ENCODE measurements at regions not wholly inside any gene's neighbourhood (a gene's known extent, or its start where the extent isn't known, plus 50 kb on each side); places are given as distances from the start of the nearest gene placed in this dataset.
"Not testable (repeated sequence)": the region's sequence is repeated elsewhere in the genome, so short reads cannot be mapped to it uniquely, and the experiment has no call there.

- DNase-seq, result not testable (repeated sequence)
Measured at GRCh38 chr14:105681606-105682185, 155.3 kb downstream of the TMEM121 start.

GRCh38 chr14:105682442-105682841, 156.1 kb downstream of the TMEM121 start:
- DNase-seq, result not testable (repeated sequence)

GRCh38 chr14:105682956-105683570, 156.7 kb downstream of the TMEM121 start:
- no peak for DNase-seq

- DNase-seq, result not testable (repeated sequence)
Measured at GRCh38 chr14:105684056-105684455, 157.7 kb downstream of the TMEM121 start.

GRCh38 chr14:105684597-105684996, 158.2 kb downstream of the TMEM121 start:
- not testable (repeated sequence) for DNase-seq

GRCh38 chr14:105685003-105685402, 158.6 kb downstream of the TMEM121 start:
- no peak for DNase-seq

GRCh38 chr14:105685605-105686004, 159.2 kb downstream of the TMEM121 start:
- not testable (repeated sequence) for DNase-seq

GRCh38 chr14:105686050-105686449, 159.7 kb downstream of the TMEM121 start:
- not testable (repeated sequence) for DNase-seq

GRCh38 chr14:105686462-105687170, 160.2 kb downstream of the TMEM121 start:
- not testable (repeated sequence) for DNase-seq

GRCh38 chr14:105687171-105688022, 161.0 kb downstream of the TMEM121 start:
- not testable (repeated sequence) for DNase-seq

- not testable (repeated sequence) for DNase-seq
Measured at GRCh38 chr14:105688023-105688351, 161.6 kb downstream of the TMEM121 start.

GRCh38 chr14:105688664-105689221, 162.4 kb downstream of the TMEM121 start:
- DNase-seq, result not testable (repeated sequence)

GRCh38 chr14:105689722-105690121, 163.3 kb downstream of the TMEM121 start:
- no peak for DNase-seq

- DNase-seq, result no peak
Measured at GRCh38 chr14:105690671-105691070, 164.3 kb downstream of the TMEM121 start.

- not testable (repeated sequence) for DNase-seq
Measured at GRCh38 chr14:105691321-105692109, 165.1 kb downstream of the TMEM121 start.

- not testable (repeated sequence) for DNase-seq
Measured at GRCh38 chr14:105692110-105692685, 165.8 kb downstream of the TMEM121 start.

GRCh38 chr14:105694961-105695360, 168.6 kb downstream of the TMEM121 start:
- no peak for DNase-seq

GRCh38 chr14:105696388-105696787, 170.0 kb downstream of the TMEM121 start:
- not testable (repeated sequence) for DNase-seq

- not testable (repeated sequence) for DNase-seq
Measured at GRCh38 chr14:105697414-105697813, 171.0 kb downstream of the TMEM121 start.

GRCh38 chr14:105697955-105698354, 171.6 kb downstream of the TMEM121 start:
- not testable (repeated sequence) for DNase-seq

- not testable (repeated sequence) for DNase-seq
Measured at GRCh38 chr14:105698940-105699556, 172.7 kb downstream of the TMEM121 start.

Data from NCI-H774 (cell line).